MM.1S (cell line): ENCODE measurements at regions not wholly inside any gene's neighbourhood (a gene's known extent, or its start where the extent isn't known, plus 50 kb on each side); places are given as distances from the start of the nearest gene placed in this dataset.

Source experiments
- DNase-seq: peaks from one replicate; pipeline ENCODE4 v3.0.0-alpha.2; 2015
- H2AFZ ChIP-seq: fragments of 300-600 bp; sonication (generic); 2 replicates; pipeline ENCODE4 v1.6.0; 2016; ENCODE audit warnings: antibody characterized with exemption, low read length
- H3F3A ChIP-seq: fragments of 300-600 bp; sonication (generic); 2 replicates; pipeline ENCODE4 v1.6.1; 2016; ENCODE audit warnings: mild to moderate bottlenecking, antibody characterized with exemption, low read length, moderate library complexity, mixed read lengths; ENCODE audit not compliant: insufficient read depth
- H3K27ac ChIP-seq: fragments of 300-600 bp; sonication (generic); 2 replicates; pipeline ENCODE4 v1.5.1; 2016; ENCODE audit warnings: mild to moderate bottlenecking, low read length
- H3K27me3 ChIP-seq: fragments of 300-600 bp; sonication (generic); replicated peaks from 2 replicates; pipeline ENCODE4 v1.6.0; 2016; ENCODE audit warnings: low read length; ENCODE audit not compliant: insufficient read depth
- H3K36me3 ChIP-seq: fragments of 300-600 bp; sonication (generic); replicated peaks from 2 replicates; pipeline ENCODE4 v1.6.1; 2016; ENCODE audit warnings: mild to moderate bottlenecking, low read length, mixed read lengths; ENCODE audit not compliant: insufficient read depth
- H3K4me1 ChIP-seq: fragments of 300-600 bp; sonication (generic); 2 replicates; pipeline ENCODE4 v1.6.1; 2016; ENCODE audit warnings: low read length, mixed read lengths
- H3K4me2 ChIP-seq: fragments of 300-600 bp; sonication (generic); 2 replicates; pipeline ENCODE4 v1.6.0; 2016; ENCODE audit warnings: low read depth, low read length
- H3K4me3 ChIP-seq: fragments of 300-600 bp; sonication (generic); 2 replicates; pipeline ENCODE4 v1.5.1; 2016; ENCODE audit warnings: low read length, mixed read lengths
- H3K79me2 ChIP-seq: fragments of 300-600 bp; sonication (generic); 2 replicates; pipeline ENCODE4 v1.6.1; 2016; ENCODE audit warnings: mixed run types, low read length, mixed read lengths
- H3K9ac ChIP-seq: fragments of 300-600 bp; sonication (generic); 2 replicates; pipeline ENCODE4 v1.6.1; 2016; ENCODE audit warnings: low read length, mixed read lengths
- H3K9me2 ChIP-seq: fragments of 300-600 bp; sonication (generic); replicated peaks from 2 replicates; pipeline ENCODE4 v1.6.1; 2016; ENCODE audit warnings: mild to moderate bottlenecking, low read length, mixed read lengths; ENCODE audit not compliant: insufficient read depth
- H3K9me3 ChIP-seq: fragments of 300-600 bp; sonication (generic); replicated peaks from 2 replicates; pipeline ENCODE4 v1.6.1; 2016; ENCODE audit warnings: mild to moderate bottlenecking, low read length, mixed read lengths; ENCODE audit not compliant: insufficient read depth
- H4K20me1 ChIP-seq: fragments of 300-600 bp; sonication (generic); 2 replicates; pipeline ENCODE4 v1.6.1; 2016; ENCODE audit warnings: mild to moderate bottlenecking, low read length, moderate library complexity, mixed read lengths; ENCODE audit not compliant: insufficient read depth
- CTCF ChIP-seq: fragments of 300-600 bp; sonication (generic); IDR thresholded peaks from 2 replicates; pipeline ENCODE4 v1.5.1; 2016; ENCODE audit warnings: antibody characterized with exemption, low read length, mixed read lengths
- EZH2 ChIP-seq: fragments of 300-600 bp; sonication (generic); optimal IDR thresholded peaks from 2 replicates; pipeline ENCODE3; 2017; ENCODE audit warnings: low read depth, mild to moderate bottlenecking, antibody characterized with exemption, low read length, mixed read lengths
- EZH2phosphoT487 ChIP-seq: fragments of 300-600 bp; sonication (generic); IDR thresholded peaks from 2 replicates; pipeline ENCODE4 v1.6.1; 2018; ENCODE audit warnings: antibody characterized with exemption, low read length

- no peaks in the 10 kb centered on the region for H3K79me2 ChIP-seq
- no peaks in the 10 kb centered on the region for H4K20me1 ChIP-seq
- no peak overlapping the region for H3K9ac ChIP-seq
- no peak overlapping the region for H3K27ac ChIP-seq
- no peak for TF ChIP-seq EZH2
- TF ChIP-seq EZH2phosphoT487: no peak
- no peak for TF ChIP-seq CTCF
- no peak for DNase-seq
- H3K27me3 ChIP-seq: no peaks in the 10 kb centered on the region
- H3K9me2 ChIP-seq: no peaks in the 10 kb centered on the region
- H3K4me1 ChIP-seq: no peaks in the 10 kb centered on the region
- H3K4me3 ChIP-seq: no peak overlapping the region
- no peaks in the 10 kb centered on the region for H3K36me3 ChIP-seq
- no peak overlapping the region for H3K4me2 ChIP-seq
- no peaks in the 10 kb centered on the region for H3K9me3 ChIP-seq
- H3F3A ChIP-seq: no peaks in the 10 kb centered on the region
- no peak overlapping the region for H2AFZ ChIP-seq
Observed at GRCh38 chr11:103668859-103669258, 367.6 kb upstream of the DDI1 start.

GRCh38 chr11:103671143-103671651 lies 365.2 kb upstream of the DDI1 start:
- H3F3A ChIP-seq: no peaks in the 10 kb centered on the region
- no peak for DNase-seq
- no peaks in the 10 kb centered on the region for H3K9me2 ChIP-seq
- H3K4me1 ChIP-seq: no peaks in the 10 kb centered on the region
- no peak overlapping the region for H3K27ac ChIP-seq
- no peaks in the 10 kb centered on the region for H3K27me3 ChIP-seq
- no peaks in the 10 kb centered on the region for H3K36me3 ChIP-seq
- H3K9ac ChIP-seq: no peak overlapping the region
- H3K4me2 ChIP-seq: no peak overlapping the region
- no peak overlapping the region for H2AFZ ChIP-seq
- no peaks in the 10 kb centered on the region for H3K9me3 ChIP-seq
- H4K20me1 ChIP-seq: no peaks in the 10 kb centered on the region
- no peaks in the 10 kb centered on the region for H3K79me2 ChIP-seq
- H3K4me3 ChIP-seq: no peak overlapping the region
- no peak for TF ChIP-seq EZH2phosphoT487
- TF ChIP-seq CTCF: 0 out of 2 replicates have a peak, but pooled peaks have one; percentile 6
- TF ChIP-seq EZH2: no peak

- Histone ChIP-seq H3K4me1 (no peaks in the 10 kb centered on the region), H3K4me2 (no peak overlapping the region), H3K36me3 (no peaks in the 10 kb centered on the region), H3F3A (no peaks in the 10 kb centered on the region), H2AFZ (no peak overlapping the region), H3K79me2 (no peaks in the 10 kb centered on the region), H3K27me3 (no peaks in the 10 kb centered on the region), H4K20me1 (no peaks in the 10 kb centered on the region), H3K9me3 (no peaks in the 10 kb centered on the region), H3K4me3 (no peak overlapping the region), H3K27ac (no peak overlapping the region), H3K9me2 (no peaks in the 10 kb centered on the region), H3K9ac (no peak overlapping the region)
- DNase-seq: no peak
- TF ChIP-seq EZH2phosphoT487: no peak
- TF ChIP-seq EZH2: no peak
- TF ChIP-seq CTCF: no peak
Observed at GRCh38 chr11:103673773-103674172, 362.7 kb upstream of the DDI1 start.
